Stomach (tissue), 8 donors: ENCODE measurements at regions not wholly inside any gene's neighbourhood (a gene's known extent, or its start where the extent isn't known, plus 50 kb on each side); places are given as distances from the start of the nearest gene placed in this dataset.

Source experiments
- DNase-seq, 2 donors: peaks; one replicate each; pipeline versions ENCODE4 v3.0.0 to v3.0.0-alpha.2; 2013 to 2019
- H3K27ac ChIP-seq, 5 donors: fragments of 200-600 bp in 4 of 5; sonication (generic) in 4 of 5; one replicate each; pipeline ENCODE4 v1.5.1; 2013 to 2019; ENCODE audit warnings: mild to moderate bottlenecking in 1 of 5, moderate library complexity in 1 of 5
- H3K27me3 ChIP-seq, 3 donors: fragments of 200-600 bp; sonication (generic); one replicate each; pipeline ENCODE4 v1.5.1; 2017 to 2019; ENCODE audit warnings: mixed run types in 1 of 3
- H3K36me3 ChIP-seq, 4 donors: fragments of 200-600 bp; sonication (generic); 1 replicate in 3 of 4; 2 replicates in 1 of 4; pipeline ENCODE4 v1.5.1; 2016 to 2019
- H3K4me1 ChIP-seq, 4 donors: fragments of 200-600 bp; sonication (generic); one replicate each; pipeline ENCODE4 v1.5.1; 2016 to 2019
- H3K4me3 ChIP-seq, 4 donors: fragments of 200-600 bp; sonication (generic) in 3 of 4; one replicate each; pipeline ENCODE4 v1.5.1; 2016 to 2019; ENCODE audit warnings: mild to moderate bottlenecking in 1 of 4
- H3K9me3 ChIP-seq, 4 donors: fragments of 200-600 bp; sonication (generic); one replicate each; pipeline ENCODE4 v1.5.1; 2016 to 2019
- CTCF ChIP-seq, 7 experiments: fragments of 450-650 bp in 4 of 7; fragments of 200-600 bp in 3 of 7; sonication (generic) in 3 of 7; IDR thresholded peaks; one replicate each; pipeline ENCODE4 v1.5.1; 2016 to 2019; ENCODE audit warnings: antibody characterized with exemption in 7 of 7, control low read depth in 2 of 7, mild to moderate bottlenecking in 1 of 7
- EP300 ChIP-seq: sonication (generic); formaldehyde crosslinking; IDR thresholded peaks from one replicate; pipeline ENCODE4 v1.6.1; 2017; ENCODE audit warnings: antibody characterized with exemption
- POLR2A ChIP-seq, 4 donors: fragments of 450-650 bp; IDR thresholded peaks; one replicate each; pipeline ENCODE4 v1.6.1; 2016; ENCODE audit warnings: antibody characterized with exemption in 4 of 4, control low read depth in 2 of 4, mild to moderate bottlenecking in 1 of 4, moderate library complexity in 1 of 4
- POLR2AphosphoS5 ChIP-seq, 3 donors: sonication (generic); formaldehyde crosslinking; IDR thresholded peaks; one replicate each; pipeline ENCODE4 v1.6.1; 2016; ENCODE audit warnings: antibody characterized with exemption in 3 of 3
- WGBS, 5 donors: extraction: QIAGEN DNeasy Blood & Tissue Kit in 3 of 5; methylation state at CpG; one replicate each; pipeline versions ENCODE4 v1.1.5 to v1.1.7; 2013 to 2018; 5-methylcytosine and 5-hydroxymethylcytosine counted together
- intact Hi-C: fragments of 100-400 bp; cut with DNase I; formaldehyde crosslinking; loops from one replicate; pipeline ENCODE4 v1.15.1; 2023; ENCODE audit warnings: low total_unique reads
- donor health status: healthy with polysubstance abuse.
- donor health status: Bipolar disorder and iron deficiency.
- donor health status: healthy.

DNA sequence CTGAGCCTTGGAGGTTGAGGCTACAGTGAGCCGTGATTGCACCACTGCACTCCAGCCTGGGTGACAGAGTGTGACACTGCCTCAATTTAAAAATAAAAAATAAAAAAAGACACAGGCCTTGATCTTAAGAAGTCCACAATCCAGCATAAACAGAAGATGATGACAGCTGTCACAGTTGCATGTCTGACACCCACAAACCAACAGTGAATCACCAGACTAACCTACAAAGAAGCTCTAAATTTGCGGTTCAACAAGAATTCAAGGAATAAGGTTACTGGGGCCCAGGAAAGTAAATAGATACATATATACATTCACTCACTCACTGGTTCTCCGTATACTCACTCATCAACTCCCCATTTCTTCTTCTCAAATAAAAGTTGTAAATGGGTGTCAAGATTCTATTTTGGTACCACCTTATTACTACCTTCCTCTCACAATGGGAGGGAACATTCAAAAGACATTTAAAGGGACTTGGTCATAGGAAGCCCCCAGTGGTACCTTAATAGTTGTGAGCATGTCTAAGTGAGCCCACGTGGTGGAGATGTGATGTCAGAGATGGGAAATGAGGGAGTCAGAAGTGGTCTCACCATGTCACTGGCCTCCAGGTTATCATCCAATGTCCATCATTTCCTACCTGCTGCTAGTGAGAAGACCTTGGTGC, 66.9 kb upstream of the PRDX6 start:
- WGBS, 5 donors, result 75 to 84% (median 81%) methylated on average over 4 of the region's 4 CpGs
- Histone ChIP-seq H3K27ac (no peak overlapping the region), H3K9me3 (no peaks in the 10 kb centered on the region), H3K4me1 (peaks cover 0 to 21% (median 7%) of the 10 kb centered on the region in 4 donors), H3K27me3 (no peaks in the 10 kb centered on the region), H3K4me3 (no peak overlapping the region), H3K36me3 (peaks cover 0 to 9% (median under 1%) of the 10 kb centered on the region in 4 donors)
- DNase-seq, result no peak
- intact Hi-C loops, result no loop called here
- TF ChIP-seq EP300 (no peak), POLR2AphosphoS5 (IDR thresholded peaks at IDR 0.05) (no peak), CTCF (IDR thresholded peaks at IDR 0.05) (no peak), POLR2A (IDR thresholded peaks at IDR 0.05) (no peak)

- no peak for DNase-seq
- H3K4me1 ChIP-seq, result peaks cover 0 to 21% (median 7%) of the 10 kb centered on the region in 4 donors
- intact Hi-C loops, result no loop called here
- H3K36me3 ChIP-seq, result peaks cover 0 to 9% (median 3%) of the 10 kb centered on the region in 4 donors
- no peak overlapping the region for H3K4me3 ChIP-seq
- H3K27me3 ChIP-seq, result no peaks in the 10 kb centered on the region
- WGBS, 5 donors, result 69 to 86% (median 79%) methylated on average over 5 of the region's 5 CpGs
- TF ChIP-seq CTCF (IDR thresholded peaks at IDR 0.05), result no peak
- TF ChIP-seq EP300, result no peak
- no peak for TF ChIP-seq POLR2A (IDR thresholded peaks at IDR 0.05)
- no peak for TF ChIP-seq POLR2AphosphoS5 (IDR thresholded peaks at IDR 0.05)
- H3K27ac ChIP-seq, result no peak overlapping the region
- no peaks in the 10 kb centered on the region for H3K9me3 ChIP-seq
These were observed 66.3 kb upstream of the PRDX6 start for GRCh38 chr1:173410794-173411236.

DNA sequence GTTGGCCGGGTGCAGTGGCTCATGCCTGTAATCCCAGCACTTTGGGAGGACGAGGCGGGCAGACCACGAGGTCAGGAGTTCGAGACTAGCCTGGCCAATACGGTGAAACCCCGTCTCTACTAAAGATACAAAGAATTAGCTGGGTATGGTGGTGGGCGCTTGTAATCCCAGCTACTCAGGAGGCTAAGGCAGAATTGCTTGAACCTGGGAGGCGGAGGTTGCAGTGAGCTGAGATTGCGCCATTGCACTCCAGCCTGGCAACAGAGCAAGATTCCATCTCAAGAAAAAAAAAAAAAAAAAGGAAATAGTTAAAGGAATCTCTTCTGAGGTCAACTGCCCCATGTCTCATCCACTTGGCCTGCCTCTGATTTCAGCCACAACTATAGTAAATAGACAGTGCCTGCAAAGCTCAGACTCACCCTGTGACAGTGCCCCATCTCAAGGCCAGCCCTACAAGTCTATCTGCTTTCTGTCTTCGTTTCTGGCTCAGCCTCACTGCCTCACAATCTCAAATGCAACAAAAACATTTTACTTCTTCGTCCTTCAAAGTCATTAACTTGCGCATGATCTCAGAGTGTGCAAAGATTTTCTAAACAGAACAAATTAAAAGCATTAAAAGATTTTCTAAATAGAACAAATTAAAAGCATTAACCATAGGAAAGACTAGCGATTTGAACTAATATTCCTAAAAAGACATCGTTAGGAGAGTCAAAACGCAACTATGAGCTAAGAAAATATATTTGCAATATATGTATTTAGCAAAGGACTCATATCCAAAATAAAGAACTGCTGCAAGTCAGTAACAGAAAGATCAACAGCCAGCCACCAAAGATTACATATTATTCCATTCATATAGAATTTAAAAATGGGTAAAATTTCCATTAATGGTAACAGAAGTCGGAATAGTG, 65.0 kb upstream of the PRDX6 start:
- WGBS, 5 donors, result 82 to 87% (median 84%) methylated on average over 14 to 17 of the region's 17 CpGs
- peaks cover 0 to 13% (median 5%) of the 10 kb centered on the region in 4 donors for H3K36me3 ChIP-seq
- H3K4me1 ChIP-seq, result peaks cover 0 to 14% (median 3%) of the 10 kb centered on the region in 4 donors
- intact Hi-C loops, result no loop called here
- H3K9me3 ChIP-seq, result no peaks in the 10 kb centered on the region
- no peak for TF ChIP-seq POLR2AphosphoS5 (IDR thresholded peaks at IDR 0.05)
- no peak for TF ChIP-seq POLR2A (IDR thresholded peaks at IDR 0.05)
- no peak for TF ChIP-seq EP300
- TF ChIP-seq CTCF (IDR thresholded peaks at IDR 0.05), result no peak
- no peak for DNase-seq
- H3K4me3 ChIP-seq, result no peak overlapping the region
- H3K27me3 ChIP-seq, result no peaks in the 10 kb centered on the region
- H3K27ac ChIP-seq, result no peak overlapping the region

- 74 to 97% (median 82%) methylated on average over 7 of the region's 7 CpGs for WGBS, 5 donors
- Histone ChIP-seq H3K4me3 (no peak overlapping the region), H3K27me3 (no peaks in the 10 kb centered on the region), H3K9me3 (no peaks in the 10 kb centered on the region), H3K36me3 (peaks cover 0 to 22% (median 10%) of the 10 kb centered on the region in 4 donors), H3K4me1 (peaks cover 0 to 14% (median 3%) of the 10 kb centered on the region in 4 donors), H3K27ac (no peak overlapping the region)
- TF ChIP-seq CTCF (IDR thresholded peaks at IDR 0.05), result no peak
- TF ChIP-seq POLR2AphosphoS5 (IDR thresholded peaks at IDR 0.05), result no peak
- TF ChIP-seq EP300, result no peak
- TF ChIP-seq POLR2A (IDR thresholded peaks at IDR 0.05), result no peak
- DNase-seq, result no peak
- intact Hi-C loops, result no loop called here
These were observed 63.8 kb upstream of the PRDX6 start for GRCh38 chr1:173413271-173413707.
